ENCODE measurements at regions not wholly inside any gene's neighbourhood (a gene's known extent, or its start where the extent isn't known, plus 50 kb on each side); places are given as distances from the start of the nearest gene placed in this dataset.

DNA sequence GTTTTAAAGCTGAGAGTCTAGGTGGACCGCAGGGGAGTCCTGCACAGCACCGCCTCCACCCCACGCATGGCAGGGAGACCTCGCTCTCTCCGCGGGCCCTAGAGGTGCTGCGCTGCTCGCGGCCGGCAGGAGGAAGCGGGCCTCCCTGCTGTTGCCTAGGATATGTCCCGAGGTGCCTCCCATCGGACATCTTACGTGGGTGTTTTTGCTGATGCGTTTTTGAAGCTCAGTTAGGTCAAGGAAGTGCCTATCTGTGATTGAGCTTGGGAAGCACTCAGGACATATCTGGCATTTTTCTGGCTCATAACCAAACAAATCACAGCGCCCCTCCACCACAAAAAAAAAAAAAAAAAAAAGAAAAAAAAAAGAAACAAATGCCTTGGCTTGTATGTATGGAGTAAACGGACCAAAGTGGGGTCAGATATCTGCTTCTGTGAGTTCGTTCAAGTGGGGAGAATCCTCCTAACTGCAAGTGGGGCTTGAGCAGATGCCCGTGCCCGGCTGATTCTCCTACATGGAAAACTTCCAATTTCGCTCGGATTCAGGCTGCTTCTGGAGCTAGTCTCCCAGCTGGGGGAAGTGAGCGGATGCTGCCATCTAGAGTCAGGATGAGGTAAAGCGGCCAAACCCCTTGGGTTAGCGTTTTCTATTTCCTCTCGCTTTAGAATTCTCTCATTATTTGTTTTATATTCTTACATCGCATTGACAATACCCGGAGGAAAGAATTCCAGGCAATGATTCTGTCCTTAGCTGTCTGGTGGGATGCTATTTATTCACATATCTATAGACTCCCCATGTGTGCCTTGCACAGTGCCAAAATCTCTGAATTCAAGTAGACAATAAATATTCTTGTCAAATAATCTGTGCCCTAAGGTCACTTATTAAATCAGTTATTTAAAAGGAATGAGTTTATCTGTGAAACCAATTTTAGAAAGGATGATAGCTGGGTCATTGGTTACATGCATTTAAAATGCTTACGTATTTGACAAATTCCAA lies 95.3 kb downstream of the CD8B2 start:
- DNase-seq (ENCODE audit: insufficient read length, low spot score), result peak; percentile 68
- peak; percentile 12; the same call in 1 of the 2 replicates for TF ChIP-seq SPI1 (IDR thresholded peaks at IDR 0.05; ENCODE audit: low read depth, low read length)
- no peak for TF ChIP-seq POLR2AphosphoS5 (IDR thresholded peaks at IDR 0.05; ENCODE audit: low read depth, low read length)
- peak; percentile 86 for FAIRE-seq

DNA sequence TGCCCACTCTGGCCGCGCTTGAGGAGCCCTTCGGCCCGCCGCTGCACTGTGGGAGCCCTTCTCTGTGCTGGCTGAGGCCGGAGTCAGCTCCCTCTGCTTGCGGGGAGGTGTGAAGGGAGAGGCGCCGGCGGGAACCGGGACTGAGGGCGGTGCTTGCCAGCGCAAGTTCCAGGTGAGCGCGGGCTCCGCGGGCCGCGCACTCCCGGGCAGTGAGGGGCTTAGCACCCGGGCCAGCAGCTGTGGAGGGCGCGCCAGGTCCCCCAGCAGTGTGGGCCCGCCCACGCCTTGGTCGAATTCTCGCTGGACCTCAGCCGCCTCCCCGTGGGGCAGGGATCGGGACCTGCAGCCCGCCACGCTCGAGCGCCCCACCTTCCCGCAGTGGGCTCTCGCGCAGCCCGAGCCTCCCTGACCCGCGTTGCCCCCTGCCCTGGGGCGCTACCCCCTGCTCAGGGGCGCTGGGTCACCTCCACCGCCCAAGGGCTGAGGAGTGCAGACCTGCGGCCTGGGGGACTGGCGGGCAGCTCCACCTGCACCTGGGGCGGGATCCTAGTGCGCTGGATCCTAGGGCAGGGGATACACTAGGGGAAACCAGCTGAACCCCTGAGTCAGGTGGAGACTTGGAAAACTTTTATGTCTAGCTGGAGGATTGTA lies 97.3 kb downstream of the CD8B2 start:
- FAIRE-seq (no peak), DNase-seq (ENCODE audit: insufficient read length, low spot score) (no peak)
- no peak for TF ChIP-seq SPI1 (IDR thresholded peaks at IDR 0.05; ENCODE audit: low read depth, low read length)

GRCh38 chr2:106596844-106597243 lies 109.7 kb downstream of the CD8B2 start:
- FAIRE-seq, result no peak
- DNase-seq (ENCODE audit: insufficient read length, low spot score), result no peak
- TF ChIP-seq TAF1 (IDR thresholded peaks at IDR 0.05; ENCODE audit: low read depth, low read length) (no peak), PAX5 (IDR thresholded peaks at IDR 0.05; ENCODE audit: insufficient read depth, low read length, severe bottlenecking) (no peak), POU2F2 (IDR thresholded peaks at IDR 0.05; ENCODE audit: low read depth, low read length) (no peak), POLR2A (IDR thresholded peaks at IDR 0.05; ENCODE audit: low read depth, low read length) (no peak), SPI1 (IDR thresholded peaks at IDR 0.05; ENCODE audit: low read depth, low read length) (no peak), POLR2AphosphoS5 (IDR thresholded peaks at IDR 0.05; ENCODE audit: low read depth, low read length) (no peak)

DNA sequence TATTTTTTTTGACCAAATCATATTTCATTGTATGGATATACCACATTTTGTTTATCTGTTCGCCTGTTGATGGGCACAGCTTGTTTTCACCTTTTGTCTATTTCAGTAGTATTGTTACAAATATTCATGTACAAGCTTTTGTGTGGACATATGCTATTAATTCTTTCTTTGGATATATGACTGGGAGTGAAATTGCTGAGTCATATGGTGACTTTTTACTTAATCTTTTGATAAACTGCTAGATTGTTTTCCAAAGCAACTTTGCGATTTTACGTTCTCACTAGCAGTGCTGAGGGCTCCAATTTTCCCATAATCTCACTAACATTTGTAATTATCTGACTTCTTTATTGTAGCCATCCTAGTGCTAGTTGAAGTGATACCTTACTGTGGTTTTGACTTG lies 112.4 kb downstream of the CD8B2 start:
- DNase-seq (ENCODE audit: insufficient read length, low spot score) (no peak), FAIRE-seq (no peak)

GRCh38 chr2:106602042-106602441 lies 114.9 kb downstream of the CD8B2 start:
- TF ChIP-seq SPI1 (IDR thresholded peaks at IDR 0.05; ENCODE audit: low read depth, low read length) (no peak), POLR2AphosphoS5 (IDR thresholded peaks at IDR 0.05; ENCODE audit: low read depth, low read length) (no peak), POLR2A (IDR thresholded peaks at IDR 0.05; ENCODE audit: low read depth, low read length) (no peak), PAX5 (IDR thresholded peaks at IDR 0.05; ENCODE audit: insufficient read depth, low read length, severe bottlenecking) (no peak), POU2F2 (IDR thresholded peaks at IDR 0.05; ENCODE audit: low read depth, low read length) (no peak), TAF1 (IDR thresholded peaks at IDR 0.05; ENCODE audit: low read depth, low read length) (no peak)
- FAIRE-seq, result no peak
- DNase-seq (ENCODE audit: insufficient read length, low spot score), result no peak

More for the DNA sequence above, 112.4 kb downstream of the CD8B2 start:
- TF ChIP-seq PAX5 (IDR thresholded peaks at IDR 0.05; ENCODE audit: insufficient read depth, low read length, severe bottlenecking), result no peak
- TF ChIP-seq POU2F2 (IDR thresholded peaks at IDR 0.05; ENCODE audit: low read depth, low read length), result no peak
- no peak for TF ChIP-seq POLR2AphosphoS5 (IDR thresholded peaks at IDR 0.05; ENCODE audit: low read depth, low read length)
- TF ChIP-seq SPI1 (IDR thresholded peaks at IDR 0.05; ENCODE audit: low read depth, low read length), result no peak
- TF ChIP-seq TAF1 (IDR thresholded peaks at IDR 0.05; ENCODE audit: low read depth, low read length), result no peak
- TF ChIP-seq POLR2A (IDR thresholded peaks at IDR 0.05; ENCODE audit: low read depth, low read length), result no peak

GRCh38 chr2:106606652-106607051 lies 119.5 kb downstream of the CD8B2 start:
- FAIRE-seq (no peak), DNase-seq (ENCODE audit: insufficient read length, low spot score) (no peak)
- TF ChIP-seq POLR2AphosphoS5 (IDR thresholded peaks at IDR 0.05; ENCODE audit: low read depth, low read length) (no peak), POU2F2 (IDR thresholded peaks at IDR 0.05; ENCODE audit: low read depth, low read length) (no peak), PAX5 (IDR thresholded peaks at IDR 0.05; ENCODE audit: insufficient read depth, low read length, severe bottlenecking) (no peak), SPI1 (IDR thresholded peaks at IDR 0.05; ENCODE audit: low read depth, low read length) (no peak), TAF1 (IDR thresholded peaks at IDR 0.05; ENCODE audit: low read depth, low read length) (no peak)

DNA sequence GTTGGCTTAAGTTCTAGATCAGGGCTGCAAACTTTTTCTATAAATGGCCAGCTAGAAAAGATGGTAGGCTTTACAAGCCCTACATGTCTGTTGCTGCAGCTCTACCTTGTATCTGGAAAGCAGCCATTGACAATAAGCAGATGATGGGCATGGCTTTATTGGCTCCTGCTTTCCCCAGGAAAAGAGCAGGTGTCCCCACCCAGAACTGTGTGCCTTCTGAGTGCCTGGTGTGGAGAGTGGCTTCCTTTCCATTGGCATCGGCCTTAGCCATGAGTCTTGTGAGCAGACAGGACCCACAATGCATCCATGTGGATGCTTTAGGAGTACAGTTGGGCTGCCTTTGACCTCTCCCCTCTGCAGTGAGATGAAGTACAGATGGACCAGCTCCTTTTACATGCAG lies 120.2 kb downstream of the CD8B2 start:
- FAIRE-seq (no peak), DNase-seq (ENCODE audit: insufficient read length, low spot score) (no peak)
- TF ChIP-seq TAF1 (IDR thresholded peaks at IDR 0.05; ENCODE audit: low read depth, low read length), result no peak
- TF ChIP-seq POLR2A (IDR thresholded peaks at IDR 0.05; ENCODE audit: low read depth, low read length), result no peak
- no peak for TF ChIP-seq POLR2AphosphoS5 (IDR thresholded peaks at IDR 0.05; ENCODE audit: low read depth, low read length)
- TF ChIP-seq PAX5 (IDR thresholded peaks at IDR 0.05; ENCODE audit: insufficient read depth, low read length, severe bottlenecking), result no peak
- TF ChIP-seq SPI1 (IDR thresholded peaks at IDR 0.05; ENCODE audit: low read depth, low read length), result no peak
- TF ChIP-seq POU2F2 (IDR thresholded peaks at IDR 0.05; ENCODE audit: low read depth, low read length), result no peak

DNA sequence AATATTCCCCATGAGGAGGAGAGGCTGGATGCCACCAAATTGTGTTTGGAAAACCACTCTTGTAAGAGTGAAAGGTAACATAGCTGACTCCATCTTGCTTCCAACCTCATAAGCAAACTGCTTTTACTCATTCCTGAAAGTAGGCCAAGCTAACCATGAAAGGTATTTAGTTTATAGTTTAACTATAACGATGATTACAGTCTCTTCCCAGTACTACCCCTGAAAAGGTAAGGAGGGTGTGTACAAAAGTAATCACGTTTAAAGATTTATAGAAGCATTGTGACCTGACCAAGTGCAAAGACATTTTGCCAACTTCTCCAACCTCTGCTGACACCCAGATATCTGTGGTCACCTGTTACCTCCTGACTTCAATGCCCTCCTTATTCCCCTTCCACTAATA lies 122.6 kb downstream of the CD8B2 start:
- no peak for DNase-seq (ENCODE audit: insufficient read length, low spot score)
- no peak for FAIRE-seq
- no peak for TF ChIP-seq POU2F2 (IDR thresholded peaks at IDR 0.05; ENCODE audit: low read depth, low read length)
- no peak for TF ChIP-seq POLR2AphosphoS5 (IDR thresholded peaks at IDR 0.05; ENCODE audit: low read depth, low read length)
- TF ChIP-seq SPI1 (IDR thresholded peaks at IDR 0.05; ENCODE audit: low read depth, low read length), result no peak
- TF ChIP-seq POLR2A (IDR thresholded peaks at IDR 0.05; ENCODE audit: low read depth, low read length), result no peak
- no peak for TF ChIP-seq TAF1 (IDR thresholded peaks at IDR 0.05; ENCODE audit: low read depth, low read length)
- no peak for TF ChIP-seq PAX5 (IDR thresholded peaks at IDR 0.05; ENCODE audit: insufficient read depth, low read length, severe bottlenecking)

DNA sequence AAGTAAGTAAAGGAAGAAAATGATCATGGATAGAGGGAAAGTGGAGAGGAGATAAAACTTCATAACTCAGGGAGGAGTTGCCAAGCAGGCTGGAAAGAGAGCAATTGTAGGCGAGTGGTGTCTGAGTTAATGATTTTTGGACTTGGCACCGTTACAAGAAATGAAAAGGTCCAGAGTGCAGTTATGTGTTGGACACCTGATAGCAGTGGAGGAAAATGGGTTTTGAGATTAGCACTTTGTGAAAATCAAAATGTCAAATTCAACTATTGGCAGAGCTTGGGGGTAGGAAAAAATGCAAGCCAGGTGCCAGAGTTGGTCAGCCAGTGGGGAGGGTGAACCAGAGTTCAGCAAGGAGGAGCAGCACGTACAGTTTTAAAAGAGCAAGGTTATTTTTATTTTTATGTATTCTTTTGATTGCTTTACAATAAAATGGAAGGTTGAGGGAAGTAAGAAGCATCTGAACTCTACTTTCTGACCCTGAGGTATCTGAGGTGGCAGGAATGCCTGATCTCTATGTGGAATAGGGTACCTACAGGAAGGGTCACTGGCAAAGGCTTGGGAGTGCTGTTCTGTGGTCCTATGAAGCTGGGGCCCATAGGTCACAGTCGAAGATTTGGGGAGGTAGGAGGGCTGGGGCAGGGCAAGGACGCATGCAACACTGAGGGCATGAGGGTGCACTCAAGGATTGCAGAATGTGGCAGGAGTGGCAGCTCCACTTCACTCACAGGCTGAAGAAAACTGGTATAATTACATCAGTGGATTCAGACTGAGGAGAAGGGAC lies 127.5 kb downstream of the CD8B2 start:
- no peak for TF ChIP-seq PAX5 (IDR thresholded peaks at IDR 0.05; ENCODE audit: insufficient read depth, low read length, severe bottlenecking)
- no peak for TF ChIP-seq POLR2A (IDR thresholded peaks at IDR 0.05; ENCODE audit: low read depth, low read length)
- TF ChIP-seq SPI1 (IDR thresholded peaks at IDR 0.05; ENCODE audit: low read depth, low read length), result no peak
- TF ChIP-seq POLR2AphosphoS5 (IDR thresholded peaks at IDR 0.05; ENCODE audit: low read depth, low read length), result no peak
- no peak for TF ChIP-seq TAF1 (IDR thresholded peaks at IDR 0.05; ENCODE audit: low read depth, low read length)
- no peak for TF ChIP-seq POU2F2 (IDR thresholded peaks at IDR 0.05; ENCODE audit: low read depth, low read length)
- DNase-seq (ENCODE audit: insufficient read length, low spot score), result no peak
- no peak for FAIRE-seq
